NCI-H460 (cell line): ENCODE measurements at regions not wholly inside any gene's neighbourhood (a gene's known extent, or its start where the extent isn't known, plus 50 kb on each side); places are given as distances from the start of the nearest gene placed in this dataset.
"Not testable (repeated sequence)": the region's sequence is repeated elsewhere in the genome, so short reads cannot be mapped to it uniquely, and the experiment has no call there.

Experiments used
- DNase-seq: peaks from one replicate; pipeline ENCODE4 v3.0.0-alpha.2; 2016; ENCODE audit warnings: low read depth; ENCODE audit errors: extremely low read depth
- small RNA-seq, 2 experiments: library from RNA; depleted of rRNA; stranded (forward); fragments of <200 nt; gene quantifications; one replicate each; pipeline ENCODE3, GENCODE V24; 2014

GRCh38 chr21:27045281-27045985 lies 78.5 kb upstream of the ADAMTS5 start:
- DNase-seq, result no peak

- no peak for DNase-seq
Observed at GRCh38 chr21:27043377-27043776, 76.5 kb upstream of the ADAMTS5 start.

GRCh38 chr21:27040738-27041469 lies 74.0 kb upstream of the ADAMTS5 start:
- no peak for DNase-seq

GRCh38 chr21:27036736-27037301 lies 69.9 kb upstream of the ADAMTS5 start:
- no peak for DNase-seq

GRCh38 chr21:27035791-27036190 lies 68.9 kb upstream of the ADAMTS5 start:
- DNase-seq, result no peak

GRCh38 chr21:27034796-27035195 lies 67.9 kb upstream of the ADAMTS5 start:
- DNase-seq, result no peak

GRCh38 chr21:27033471-27033870 lies 66.6 kb upstream of the ADAMTS5 start:
- no peak for DNase-seq

- no peak for DNase-seq
Observed at GRCh38 chr21:27026501-27026900, 59.6 kb upstream of the ADAMTS5 start.

GRCh38 chr21:27025708-27026107 lies 58.8 kb upstream of the ADAMTS5 start:
- not testable (repeated sequence) for DNase-seq

GRCh38 chr21:27024971-27025370 lies 58.1 kb upstream of the ADAMTS5 start:
- DNase-seq, result no peak

- DNase-seq, result no peak
Observed at GRCh38 chr21:27024301-27024700, 57.4 kb upstream of the ADAMTS5 start.

- no peak for DNase-seq
Observed at GRCh38 chr21:27023186-27023585, 56.3 kb upstream of the ADAMTS5 start.

GRCh38 chr21:27021801-27022200 lies 54.9 kb upstream of the ADAMTS5 start:
- DNase-seq, result no peak

- no peak for DNase-seq
Observed at GRCh38 chr21:27021046-27021445, 54.2 kb upstream of the ADAMTS5 start.

- no peak for DNase-seq
Observed at GRCh38 chr21:27017246-27017645, 50.4 kb upstream of the ADAMTS5 start.

Small RNAs in the stretch of these regions (small RNA-seq; reads per million reads assigned to genes)
- 0 reads per million in 2 experiments for gene NCSTNP1
- 0 reads per million in 2 experiments for gene RF00026
